ENCODE measurements at regions not wholly inside any gene's neighbourhood (a gene's known extent, or its start where the extent isn't known, plus 50 kb on each side); places are given as distances from the start of the nearest gene placed in this dataset.

DNA sequence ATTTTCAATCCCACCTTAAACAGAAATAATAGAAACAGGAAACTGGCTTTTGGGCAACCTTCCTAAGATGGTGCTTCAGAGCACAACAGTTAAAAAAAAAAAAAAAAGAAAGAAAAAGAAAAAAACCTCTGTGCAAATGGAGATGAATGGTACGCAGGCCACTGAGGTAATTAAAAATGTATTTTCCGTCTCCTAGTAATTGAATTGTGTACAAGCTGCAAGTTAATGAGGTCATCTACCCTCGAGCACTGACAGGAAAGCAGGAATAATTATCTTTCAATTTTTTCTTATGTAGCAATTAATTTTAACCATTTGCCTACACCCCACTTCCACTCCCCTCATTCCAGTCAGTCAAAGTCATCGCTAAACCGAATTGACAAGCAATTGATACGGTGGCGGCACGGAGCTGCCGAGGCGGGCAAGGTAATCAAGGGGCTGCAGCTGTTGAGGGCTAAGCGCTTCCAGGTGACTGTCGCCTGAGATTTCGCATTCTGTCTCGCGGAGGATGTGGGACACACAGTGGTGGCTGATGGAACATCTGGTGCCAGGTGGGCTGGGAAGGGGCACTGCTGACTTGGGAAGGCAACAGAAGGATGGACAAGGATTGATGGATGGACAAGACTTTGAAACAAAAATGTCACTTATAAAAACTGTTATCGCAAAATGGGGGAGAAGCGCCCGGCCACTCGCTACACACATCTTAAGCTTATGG lies 109.4 kb downstream of the RCN1 start:
- TF ChIP-seq, protein P1, sequence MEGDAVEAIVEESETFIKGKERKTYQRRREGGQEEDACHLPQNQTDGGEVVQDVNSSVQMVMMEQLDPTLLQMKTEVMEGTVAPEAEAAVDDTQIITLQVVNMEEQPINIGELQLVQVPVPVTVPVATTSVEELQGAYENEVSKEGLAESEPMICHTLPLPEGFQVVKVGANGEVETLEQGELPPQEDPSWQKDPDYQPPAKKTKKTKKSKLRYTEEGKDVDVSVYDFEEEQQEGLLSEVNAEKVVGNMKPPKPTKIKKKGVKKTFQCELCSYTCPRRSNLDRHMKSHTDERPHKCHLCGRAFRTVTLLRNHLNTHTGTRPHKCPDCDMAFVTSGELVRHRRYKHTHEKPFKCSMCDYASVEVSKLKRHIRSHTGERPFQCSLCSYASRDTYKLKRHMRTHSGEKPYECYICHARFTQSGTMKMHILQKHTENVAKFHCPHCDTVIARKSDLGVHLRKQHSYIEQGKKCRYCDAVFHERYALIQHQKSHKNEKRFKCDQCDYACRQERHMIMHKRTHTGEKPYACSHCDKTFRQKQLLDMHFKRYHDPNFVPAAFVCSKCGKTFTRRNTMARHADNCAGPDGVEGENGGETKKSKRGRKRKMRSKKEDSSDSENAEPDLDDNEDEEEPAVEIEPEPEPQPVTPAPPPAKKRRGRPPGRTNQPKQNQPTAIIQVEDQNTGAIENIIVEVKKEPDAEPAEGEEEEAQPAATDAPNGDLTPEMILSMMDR (conservative IDR thresholded peaks at IDR 0.05): no peak
- no peak overlapping the region for H3K27ac Mint-ChIP-seq
- no peak overlapping the region for H3K4me3 Mint-ChIP-seq
- DNase-seq (ENCODE audit: extremely low spot score, unreplicated experiment): no peak
- no peaks in the 10 kb centered on the region for H3K4me1 Mint-ChIP-seq (ENCODE audit: unreplicated experiment)
- H3K36me3 Mint-ChIP-seq: no peaks in the 10 kb centered on the region
- peaks cover 11% of the 10 kb centered on the region for H3K27me3 Mint-ChIP-seq
- H3K9me3 Mint-ChIP-seq: no peaks in the 10 kb centered on the region

DNA sequence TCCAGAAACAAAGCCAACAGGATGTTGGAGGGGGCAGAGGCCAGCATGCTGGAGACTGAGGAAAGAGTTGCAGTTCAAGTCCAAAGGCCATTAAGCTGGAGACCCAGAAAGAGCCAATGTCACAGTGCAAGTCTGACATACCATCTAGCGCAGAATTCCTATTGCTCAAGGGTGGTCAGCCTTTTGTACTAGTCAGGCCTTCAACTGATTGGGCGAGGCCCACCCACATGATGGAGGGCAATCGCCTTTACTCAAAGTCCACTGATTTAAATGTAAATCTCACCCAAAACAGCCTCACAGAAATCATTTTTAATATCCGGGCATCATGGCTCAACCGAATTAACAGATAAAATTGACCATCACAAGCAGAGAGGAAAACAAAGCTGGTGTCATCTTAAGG lies 113.9 kb downstream of the RCN1 start:
- DNase-seq (ENCODE audit: extremely low spot score, unreplicated experiment): no peak
- H3K36me3 Mint-ChIP-seq: no peaks in the 10 kb centered on the region
- H3K27me3 Mint-ChIP-seq: peaks cover 22% of the 10 kb centered on the region
- no peak overlapping the region for H3K27ac Mint-ChIP-seq
- no peak overlapping the region for H3K4me3 Mint-ChIP-seq
- TF ChIP-seq, protein P1 (conservative IDR thresholded peaks at IDR 0.05): no peak
- no peaks in the 10 kb centered on the region for H3K9me3 Mint-ChIP-seq
- no peaks in the 10 kb centered on the region for H3K4me1 Mint-ChIP-seq (ENCODE audit: unreplicated experiment)

DNA sequence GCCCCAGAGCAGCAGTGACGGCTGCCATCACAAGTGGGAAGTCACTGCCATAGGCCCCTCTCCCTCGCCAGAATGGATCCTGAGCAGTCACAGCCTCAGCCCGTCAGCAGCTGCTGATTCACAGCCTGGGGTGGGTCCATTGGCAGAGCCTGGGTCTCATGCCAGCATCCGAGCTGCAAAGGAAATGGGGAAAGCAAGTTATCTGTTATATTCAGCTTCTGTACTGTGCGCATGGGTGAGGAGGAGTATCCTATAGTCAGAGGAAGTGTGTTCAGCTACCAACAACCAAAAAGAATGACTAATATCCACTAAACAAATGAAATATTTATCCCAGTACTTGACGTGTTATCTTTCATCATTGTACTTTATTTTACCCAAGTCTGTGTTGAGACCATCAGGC lies 119.7 kb downstream of the RCN1 start:
- no peak overlapping the region for H3K4me3 Mint-ChIP-seq
- TF ChIP-seq, protein P1 (conservative IDR thresholded peaks at IDR 0.05): no peak
- no peaks in the 10 kb centered on the region for H3K9me3 Mint-ChIP-seq
- H3K36me3 Mint-ChIP-seq: no peaks in the 10 kb centered on the region
- no peak for DNase-seq (ENCODE audit: extremely low spot score, unreplicated experiment)
- no peak overlapping the region for H3K27ac Mint-ChIP-seq
- H3K27me3 Mint-ChIP-seq: peaks cover 22% of the 10 kb centered on the region
- H3K4me1 Mint-ChIP-seq (ENCODE audit: unreplicated experiment): no peaks in the 10 kb centered on the region

DNA sequence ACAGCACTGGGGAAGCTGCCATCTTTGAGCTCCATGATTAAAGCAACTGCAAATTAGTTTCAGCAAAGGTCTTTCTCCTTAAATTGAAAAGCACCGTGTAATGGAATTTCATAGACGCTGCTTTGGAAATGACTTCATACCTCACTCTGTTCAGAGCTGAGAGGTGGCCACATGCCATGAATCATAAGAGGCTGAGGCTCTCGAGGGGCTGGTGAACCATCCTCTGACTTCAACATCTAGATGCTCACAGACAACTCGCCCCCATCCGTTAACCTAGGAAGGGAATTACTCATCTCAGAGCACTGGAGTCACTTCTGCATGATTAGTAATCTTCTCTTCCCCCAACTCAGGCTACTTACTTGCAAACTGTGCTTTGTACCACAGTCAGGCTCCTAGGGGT lies 122.3 kb downstream of the RCN1 start:
- DNase-seq (ENCODE audit: extremely low spot score, unreplicated experiment): no peak
- H3K27me3 Mint-ChIP-seq: peaks cover 11% of the 10 kb centered on the region
- H3K9me3 Mint-ChIP-seq: no peaks in the 10 kb centered on the region

DNA sequence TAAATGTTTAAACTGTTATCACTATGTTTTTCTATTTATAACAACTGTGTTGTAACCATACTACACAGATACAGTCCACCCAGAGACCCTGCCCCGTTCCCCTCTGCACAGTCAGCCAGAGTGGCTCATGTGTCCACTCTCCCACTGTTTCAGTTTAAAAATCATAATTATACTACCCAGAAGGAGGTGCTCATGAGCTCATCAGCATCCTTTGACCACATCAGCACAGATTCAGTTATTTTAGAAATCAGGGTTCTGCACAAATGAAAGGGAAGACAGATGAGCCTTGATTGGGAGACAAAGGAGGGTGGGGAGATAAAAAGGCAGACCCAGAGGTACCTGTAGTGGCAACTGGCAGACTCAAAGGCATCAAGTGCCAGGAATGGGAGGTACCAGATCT lies 124.3 kb downstream of the RCN1 start:
- DNase-seq (ENCODE audit: extremely low spot score, unreplicated experiment): no peak
- Mint-ChIP-seq H3K27ac (no peak overlapping the region), H3K4me3 (no peak overlapping the region), H3K27me3 (peaks cover 1% of the 10 kb centered on the region), H3K9me3 (no peaks in the 10 kb centered on the region), H3K36me3 (no peaks in the 10 kb centered on the region), H3K4me1 (ENCODE audit: unreplicated experiment) (peaks cover 13% of the 10 kb centered on the region)
- TF ChIP-seq, protein P1 (conservative IDR thresholded peaks at IDR 0.05): no peak

More for the DNA sequence above, 122.3 kb downstream of the RCN1 start:
- Mint-ChIP-seq H3K36me3 (no peaks in the 10 kb centered on the region), H3K4me3 (no peak overlapping the region), H3K4me1 (ENCODE audit: unreplicated experiment) (peaks cover 13% of the 10 kb centered on the region), H3K27ac (no peak overlapping the region)
- TF ChIP-seq, protein P1 (conservative IDR thresholded peaks at IDR 0.05): no peak
